Gastroesophageal sphincter (tissue), 4 donors: ENCODE measurements at regions not wholly inside any gene's neighbourhood (a gene's known extent, or its start where the extent isn't known, plus 50 kb on each side); places are given as distances from the start of the nearest gene placed in this dataset.

Experiments
- ATAC-seq: fragments of 150-250 bp; one replicate; pipeline ENCODE4 v1.9.1; 2016; ENCODE audit warnings: mild to moderate bottlenecking, moderate library complexity
- H3K27ac ChIP-seq, 4 donors: fragments of 200-600 bp; sonication (generic) in 3 of 4; 1 replicate in 3 of 4; 2 replicates in 1 of 4; pipeline ENCODE4 v1.5.1; 2016 to 2019
- H3K27me3 ChIP-seq: fragments of 200-600 bp; sonication (generic); one replicate; pipeline ENCODE4 v1.5.1; 2019
- H3K36me3 ChIP-seq, 2 donors: fragments of 200-600 bp; sonication (generic); one replicate each; pipeline ENCODE4 v1.5.1; 2019; ENCODE audit warnings: control low read depth in 1 of 2
- H3K4me1 ChIP-seq, 3 donors: fragments of 200-600 bp; sonication (generic); 1 replicate in 2 of 3; 2 replicates in 1 of 3; pipeline ENCODE4 v1.5.1; 2016 to 2019; ENCODE audit warnings: control low read depth in 2 of 3
- H3K4me3 ChIP-seq, 2 donors: fragments of 200-600 bp; sonication (generic); one replicate each; pipeline ENCODE4 v1.5.1; 2019; ENCODE audit warnings: mild to moderate bottlenecking in 1 of 2, moderate library complexity in 1 of 2
- H3K9me3 ChIP-seq, 3 donors: fragments of 200-600 bp; sonication (generic); one replicate each; pipeline ENCODE4 v1.5.1; 2017 to 2019; ENCODE audit warnings: control low read depth in 2 of 3
- CTCF ChIP-seq, 4 experiments: fragments of 200-600 bp in 2 of 4; fragments of 450-650 bp in 2 of 4; sonication (generic) in 1 of 4; IDR thresholded peaks; one replicate each; pipeline ENCODE4 v1.5.1; 2017 to 2019; ENCODE audit warnings: antibody characterized with exemption in 4 of 4, mild to moderate bottlenecking in 2 of 4, moderate library complexity in 2 of 4
- EP300 ChIP-seq: sonication (generic); formaldehyde crosslinking; IDR thresholded peaks from one replicate; pipeline ENCODE4 v1.6.1; 2017; ENCODE audit warnings: antibody characterized with exemption, mild to moderate bottlenecking
- POLR2A ChIP-seq, 2 donors: fragments of 450-650 bp; IDR thresholded peaks; one replicate each; pipeline ENCODE4 v1.6.1; 2017; ENCODE audit warnings: antibody characterized with exemption in 2 of 2, mild to moderate bottlenecking in 2 of 2, moderate library complexity in 1 of 2
- POLR2AphosphoS5 ChIP-seq: sonication (generic); formaldehyde crosslinking; IDR thresholded peaks from one replicate; pipeline ENCODE4 v1.6.1; 2017; ENCODE audit warnings: antibody characterized with exemption
- WGBS, 2 donors: methylation state at CpG; one replicate each; pipeline ENCODE4 v1.1.5; 2018; ENCODE audit warnings: low coverage in 1 of 2; 5-methylcytosine and 5-hydroxymethylcytosine counted together

- Histone ChIP-seq H3K4me1 (peaks cover 0 to 7% (median 2%) of the 10 kb centered on the region in 3 donors), H3K36me3 (no peaks in the 10 kb centered on the region), H3K9me3 (no peaks in the 10 kb centered on the region), H3K27ac (no peak overlapping the region), H3K27me3 (no peaks in the 10 kb centered on the region), H3K4me3 (no peak overlapping the region)
- TF ChIP-seq POLR2A (IDR thresholded peaks at IDR 0.05), result no peak
- no peak for TF ChIP-seq EP300
- TF ChIP-seq CTCF (IDR thresholded peaks at IDR 0.05), result no peak
- no peak for TF ChIP-seq POLR2AphosphoS5
- WGBS, 2 donors, result 67 to 89% methylated on average over 9 of the region's 9 CpGs
- no peak for ATAC-seq
Measured at GRCh38 chr10:10479465-10479864, 538.2 kb upstream of the CELF2 start.

- Histone ChIP-seq H3K4me3 (no peak overlapping the region), H3K27me3 (no peaks in the 10 kb centered on the region), H3K9me3 (no peaks in the 10 kb centered on the region), H3K4me1 (peaks cover 0 to 2% (median under 1%) of the 10 kb centered on the region in 3 donors), H3K36me3 (no peaks in the 10 kb centered on the region), H3K27ac (no peak overlapping the region)
- ATAC-seq, result no peak
- TF ChIP-seq CTCF (IDR thresholded peaks at IDR 0.05), result no peak
- no peak for TF ChIP-seq POLR2A (IDR thresholded peaks at IDR 0.05)
- no peak for TF ChIP-seq EP300
- no peak for TF ChIP-seq POLR2AphosphoS5
- 86 to 90% methylated on average over 4 of the region's 4 CpGs for WGBS, 2 donors
Measured at GRCh38 chr10:10482613-10483012, 535.1 kb upstream of the CELF2 start.

GRCh38 chr10:10489076-10489475, 528.6 kb upstream of the CELF2 start:
- Histone ChIP-seq H3K4me3 (no peak overlapping the region), H3K9me3 (no peaks in the 10 kb centered on the region), H3K36me3 (no peaks in the 10 kb centered on the region), H3K27ac (no peak overlapping the region), H3K27me3 (no peaks in the 10 kb centered on the region), H3K4me1 (no peaks in the 10 kb centered on the region)
- no peak for TF ChIP-seq POLR2AphosphoS5
- no peak for TF ChIP-seq CTCF (IDR thresholded peaks at IDR 0.05)
- 92 to 97% methylated on average over 2 to 3 of the region's 3 CpGs for WGBS, 2 donors
- no peak for ATAC-seq

- H3K9me3 ChIP-seq, result no peaks in the 10 kb centered on the region
- no peak for ATAC-seq
- H3K4me3 ChIP-seq, result no peak overlapping the region
- WGBS, 2 donors, result 75 to 83% methylated on average over 1 of the region's 1 CpG
- H3K27ac ChIP-seq, result no peak overlapping the region
- TF ChIP-seq POLR2AphosphoS5 (no peak), EP300 (no peak), POLR2A (IDR thresholded peaks at IDR 0.05) (no peak), CTCF (IDR thresholded peaks at IDR 0.05) (no peak)
- no peaks in the 10 kb centered on the region for H3K27me3 ChIP-seq
- H3K4me1 ChIP-seq, result no peaks in the 10 kb centered on the region
- no peaks in the 10 kb centered on the region for H3K36me3 ChIP-seq
Measured at GRCh38 chr10:10489805-10490571, 527.7 kb upstream of the CELF2 start.

- no peak overlapping the region for H3K27ac ChIP-seq
- WGBS, 2 donors, result 46% methylated on average over 1 of the region's 1 CpG
- TF ChIP-seq POLR2AphosphoS5, result no peak
- TF ChIP-seq EP300, result no peak
- no peak for TF ChIP-seq CTCF (IDR thresholded peaks at IDR 0.05)
- no peak for TF ChIP-seq POLR2A (IDR thresholded peaks at IDR 0.05)
- no peaks in the 10 kb centered on the region for H3K27me3 ChIP-seq
- ATAC-seq, result no peak
- no peaks in the 10 kb centered on the region for H3K9me3 ChIP-seq
- H3K4me3 ChIP-seq, result no peak overlapping the region
- no peaks in the 10 kb centered on the region for H3K36me3 ChIP-seq
- H3K4me1 ChIP-seq, result no peaks in the 10 kb centered on the region
Measured at GRCh38 chr10:10490581-10490980, 527.1 kb upstream of the CELF2 start.
